Activated CD8-positive, alpha-beta T cell treated with anti-CD3 and anti-CD28 coated beads for 36 hours (primary cell): ENCODE measurements at regions not wholly inside any gene's neighbourhood (a gene's known extent, or its start where the extent isn't known, plus 50 kb on each side); places are given as distances from the start of the nearest gene placed in this dataset.

Experiments
- ATAC-seq: fragments of 200-7000 bp; cut with Tn5 transposase; one replicate; pipeline ENCODE4 v1.10.0; 2021; ENCODE audit warnings: mild to moderate bottlenecking, moderate library complexity
- CTCF ChIA-PET: fragments of 350-600 bp; sonication (Branson Sonifier 250); formaldehyde crosslinking; loops from one replicate; lab custom pipeline; 2021; ENCODE audit warnings: antibody characterized with exemption; lab: Charles Lee
- POLR2A ChIA-PET: fragments of 350-600 bp; sonication (Branson Sonifier 250); formaldehyde crosslinking; loops from one replicate; lab custom pipeline; 2021; ENCODE audit warnings: antibody characterized with exemption; lab: Charles Lee
- DNase-seq: peaks from one replicate; pipeline ENCODE4 v3.0.0-alpha.2; 2020
- H3K27ac Mint-ChIP-seq: one replicate; pipeline ENCODE4 v1.8.0; 2021; ENCODE audit warnings: mild to moderate bottlenecking, mixed read lengths
- H3K27me3 Mint-ChIP-seq: one replicate; pipeline ENCODE4 v1.8.0; 2021; ENCODE audit warnings: mixed read lengths
- H3K36me3 Mint-ChIP-seq: one replicate; pipeline ENCODE4 v1.8.0; 2021; ENCODE audit warnings: low read depth, mixed read lengths
- H3K4me1 Mint-ChIP-seq: one replicate; pipeline ENCODE4 v1.8.0; 2021; ENCODE audit warnings: low read depth, mixed read lengths
- H3K4me3 Mint-ChIP-seq: one replicate; pipeline ENCODE4 v1.8.0; 2021; ENCODE audit warnings: mild to moderate bottlenecking, moderate library complexity, mixed read lengths
- H3K9me3 Mint-ChIP-seq: one replicate; pipeline ENCODE4 v1.8.0; 2021; ENCODE audit warnings: mixed read lengths
- intact Hi-C: fragments of 100-400 bp; cut with micrococcal nuclease; formaldehyde crosslinking; loops from one replicate; pipeline ENCODE4 v1.10.0; 2022
- TF ChIP-seq, protein P1 (sequence below): fragments of 200-600 bp; IDR thresholded peaks from one replicate; pipeline ENCODE4 v1.8.0; 2022; ENCODE audit warnings: antibody characterized with exemption, mild to moderate bottlenecking

DNA sequence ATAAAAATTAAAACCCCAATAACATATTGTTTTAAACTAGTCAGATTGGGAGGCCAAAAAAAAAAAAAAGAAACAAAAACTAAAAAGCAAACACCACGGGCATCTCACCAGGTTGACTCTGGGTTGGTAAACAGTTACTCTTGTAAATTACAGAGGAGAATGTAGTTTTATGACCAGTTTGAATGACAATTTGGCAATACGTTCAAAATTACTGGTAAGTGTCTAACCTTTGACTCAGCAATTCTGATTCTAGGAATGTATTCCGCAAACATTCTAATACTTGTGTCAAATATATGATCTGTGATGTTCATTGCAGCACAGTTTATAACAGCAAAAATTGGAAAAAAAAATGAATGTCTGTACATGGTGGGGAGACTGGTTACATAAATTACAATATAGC, 1376.0 kb downstream of the TBC1D22A start:
- CTCF ChIA-PET = no interaction called here
- TF ChIP-seq, protein P1, sequence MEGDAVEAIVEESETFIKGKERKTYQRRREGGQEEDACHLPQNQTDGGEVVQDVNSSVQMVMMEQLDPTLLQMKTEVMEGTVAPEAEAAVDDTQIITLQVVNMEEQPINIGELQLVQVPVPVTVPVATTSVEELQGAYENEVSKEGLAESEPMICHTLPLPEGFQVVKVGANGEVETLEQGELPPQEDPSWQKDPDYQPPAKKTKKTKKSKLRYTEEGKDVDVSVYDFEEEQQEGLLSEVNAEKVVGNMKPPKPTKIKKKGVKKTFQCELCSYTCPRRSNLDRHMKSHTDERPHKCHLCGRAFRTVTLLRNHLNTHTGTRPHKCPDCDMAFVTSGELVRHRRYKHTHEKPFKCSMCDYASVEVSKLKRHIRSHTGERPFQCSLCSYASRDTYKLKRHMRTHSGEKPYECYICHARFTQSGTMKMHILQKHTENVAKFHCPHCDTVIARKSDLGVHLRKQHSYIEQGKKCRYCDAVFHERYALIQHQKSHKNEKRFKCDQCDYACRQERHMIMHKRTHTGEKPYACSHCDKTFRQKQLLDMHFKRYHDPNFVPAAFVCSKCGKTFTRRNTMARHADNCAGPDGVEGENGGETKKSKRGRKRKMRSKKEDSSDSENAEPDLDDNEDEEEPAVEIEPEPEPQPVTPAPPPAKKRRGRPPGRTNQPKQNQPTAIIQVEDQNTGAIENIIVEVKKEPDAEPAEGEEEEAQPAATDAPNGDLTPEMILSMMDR = no peak
- no peak for ATAC-seq
- POLR2A ChIA-PET = no interaction called here
- H3K4me3 Mint-ChIP-seq = no peak overlapping the region
- intact Hi-C loops = no loop called here
- H3K27ac Mint-ChIP-seq = no peak overlapping the region
- no peaks in the 10 kb centered on the region for H3K9me3 Mint-ChIP-seq
- no peaks in the 10 kb centered on the region for H3K36me3 Mint-ChIP-seq
- no peak for DNase-seq
- H3K27me3 Mint-ChIP-seq = no peaks in the 10 kb centered on the region
- peaks cover 10% of the 10 kb centered on the region for H3K4me1 Mint-ChIP-seq

DNA sequence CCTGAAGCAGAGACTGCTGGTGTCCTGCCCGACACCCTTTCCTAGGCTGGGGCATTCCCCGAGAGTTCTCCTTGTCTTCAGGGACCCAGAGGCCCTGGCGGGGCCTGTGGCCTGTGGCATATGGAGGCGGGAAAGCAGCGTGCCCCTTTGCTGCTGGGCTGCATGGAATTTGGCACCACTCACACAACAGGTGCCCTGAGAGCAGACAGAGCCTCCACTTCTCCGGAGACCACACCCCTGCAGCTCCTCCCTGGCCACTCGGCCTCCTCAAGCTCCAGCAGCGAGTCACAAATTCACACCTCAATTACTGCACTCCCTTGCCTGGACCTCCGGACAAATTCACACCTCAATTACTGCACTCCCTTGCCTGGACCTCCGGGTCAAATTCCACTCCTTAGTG, 1375.2 kb downstream of the TBC1D22A start:
- ChIA-PET CTCF (no interaction called here), POLR2A (no interaction called here)
- DNase-seq (no peak), ATAC-seq (no peak)
- Mint-ChIP-seq H3K27me3 (no peaks in the 10 kb centered on the region), H3K36me3 (no peaks in the 10 kb centered on the region), H3K4me1 (peaks cover 10% of the 10 kb centered on the region), H3K4me3 (no peak overlapping the region), H3K27ac (no peak overlapping the region), H3K9me3 (no peaks in the 10 kb centered on the region)
- intact Hi-C loops = no loop called here
- TF ChIP-seq, protein P1 = no peak

DNA sequence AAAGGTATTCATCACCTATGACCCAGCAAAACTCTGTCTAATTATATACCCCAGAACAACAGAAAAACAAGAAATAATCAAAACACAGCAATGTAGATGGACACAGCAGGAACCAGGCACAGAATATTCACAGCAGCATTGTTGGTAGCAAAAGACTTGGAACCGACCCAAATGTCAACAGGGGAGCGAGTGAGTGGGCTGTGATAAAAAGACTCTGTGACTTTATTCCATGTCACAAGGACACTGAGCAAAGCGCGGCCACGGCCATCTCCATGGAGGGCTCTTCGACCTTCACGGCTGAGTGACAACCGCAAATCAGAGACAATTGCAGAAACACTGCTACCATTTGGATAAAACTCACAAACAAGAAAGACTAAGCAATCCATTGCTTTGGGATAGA, 1373.1 kb downstream of the TBC1D22A start:
- Mint-ChIP-seq H3K27ac (no peak overlapping the region), H3K27me3 (peaks cover 2% of the 10 kb centered on the region), H3K4me1 (peaks cover 10% of the 10 kb centered on the region), H3K36me3 (no peaks in the 10 kb centered on the region), H3K9me3 (no peaks in the 10 kb centered on the region), H3K4me3 (no peak overlapping the region)
- intact Hi-C loops = no loop called here
- ChIA-PET POLR2A (no interaction called here), CTCF (no interaction called here)
- no peak for DNase-seq
- TF ChIP-seq, protein P1 = no peak
- ATAC-seq = no peak

DNA sequence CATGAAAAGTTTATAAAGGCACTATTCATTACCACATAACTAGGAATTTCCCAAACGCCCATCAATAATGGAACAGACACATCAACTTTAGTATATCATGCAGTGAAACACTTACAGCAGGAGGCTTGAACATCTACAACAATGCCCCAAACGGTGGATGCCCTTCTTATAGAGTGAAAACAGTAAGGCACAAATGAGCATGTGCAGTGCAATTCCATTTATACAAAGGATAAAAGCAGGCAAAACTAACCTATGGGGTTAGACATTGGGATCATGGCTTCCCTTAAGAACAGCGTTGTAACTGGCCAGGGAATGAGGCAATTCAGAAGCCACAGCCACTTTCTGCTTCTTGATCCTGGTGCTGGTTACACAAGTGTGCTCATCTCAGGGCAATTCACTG, 1363.0 kb downstream of the TBC1D22A start:
- Mint-ChIP-seq H3K27me3 (peaks cover 5% of the 10 kb centered on the region), H3K4me3 (no peak overlapping the region), H3K4me1 (no peaks in the 10 kb centered on the region), H3K27ac (no peak overlapping the region), H3K36me3 (no peaks in the 10 kb centered on the region), H3K9me3 (peaks cover 3% of the 10 kb centered on the region)
- intact Hi-C loops = no loop called here
- CTCF ChIA-PET = no interaction called here
- DNase-seq = no peak
- no peak for ATAC-seq
- TF ChIP-seq, protein P1 = no peak
- POLR2A ChIA-PET = no interaction called here

DNA sequence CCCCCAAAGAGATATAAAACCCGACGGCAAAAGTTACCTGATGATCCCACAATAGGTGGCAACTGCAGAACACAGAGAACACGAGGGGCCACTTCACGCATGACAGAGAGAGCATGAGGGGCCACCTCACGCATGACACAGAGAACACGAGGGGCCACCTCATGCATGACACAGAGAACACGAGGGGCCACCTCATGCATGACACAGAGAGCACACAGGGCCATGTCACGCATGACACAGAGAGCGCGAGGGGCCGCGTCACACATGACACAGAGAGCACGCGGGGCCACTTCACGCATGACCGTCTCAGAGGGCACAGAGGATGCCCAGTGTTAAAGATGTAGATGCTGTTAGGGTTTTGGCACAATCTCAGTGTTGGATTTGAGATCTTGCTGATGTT, 1359.5 kb downstream of the TBC1D22A start:
- H3K27me3 Mint-ChIP-seq = peaks cover 5% of the 10 kb centered on the region
- TF ChIP-seq, protein P1 = no peak
- H3K9me3 Mint-ChIP-seq = peaks cover 3% of the 10 kb centered on the region
- H3K36me3 Mint-ChIP-seq = no peaks in the 10 kb centered on the region
- H3K27ac Mint-ChIP-seq = no peak overlapping the region
- intact Hi-C loops = no loop called here
- no peak for DNase-seq
- H3K4me3 Mint-ChIP-seq = no peak overlapping the region
- CTCF ChIA-PET = no interaction called here
- no peaks in the 10 kb centered on the region for H3K4me1 Mint-ChIP-seq
- no peak for ATAC-seq
- POLR2A ChIA-PET = no interaction called here
